Vagina (tissue), 2 donors: ENCODE measurements at regions not wholly inside any gene's neighbourhood (a gene's known extent, or its start where the extent isn't known, plus 50 kb on each side); places are given as distances from the start of the nearest gene placed in this dataset.

Experiments used
- POLR2A ChIP-seq, 2 donors: fragments of 450-650 bp; IDR thresholded peaks; one replicate each; pipeline ENCODE4 v1.6.1; 2017; ENCODE audit warnings: antibody characterized with exemption in 2 of 2, mild to moderate bottlenecking in 2 of 2, moderate library complexity in 2 of 2
- POLR2AphosphoS5 ChIP-seq, 2 donors: sonication (generic); formaldehyde crosslinking; IDR thresholded peaks; one replicate each; pipeline ENCODE4 v1.9.0; 2017; ENCODE audit warnings: antibody characterized with exemption in 2 of 2, mild to moderate bottlenecking in 2 of 2, low read depth in 1 of 2; ENCODE audit not compliant: insufficient read depth in 1 of 2
- TF ChIP-seq, protein P1 (sequence below), 3 experiments: fragments of 450-650 bp in 2 of 3; fragments of 200-600 bp in 1 of 3; sonication (generic) in 1 of 3; IDR thresholded peaks; one replicate each; pipeline ENCODE4 v1.5.1; 2017 to 2019; ENCODE audit warnings: antibody characterized with exemption in 3 of 3, mild to moderate bottlenecking in 2 of 3, moderate library complexity in 2 of 3

- TF ChIP-seq POLR2A (IDR thresholded peaks at IDR 0.05) (no peak), POLR2AphosphoS5 (IDR thresholded peaks at IDR 0.05; ENCODE audit: insufficient read depth in 1 of 2, low read depth in 1 of 2) (no peak)
- TF ChIP-seq, protein P1, sequence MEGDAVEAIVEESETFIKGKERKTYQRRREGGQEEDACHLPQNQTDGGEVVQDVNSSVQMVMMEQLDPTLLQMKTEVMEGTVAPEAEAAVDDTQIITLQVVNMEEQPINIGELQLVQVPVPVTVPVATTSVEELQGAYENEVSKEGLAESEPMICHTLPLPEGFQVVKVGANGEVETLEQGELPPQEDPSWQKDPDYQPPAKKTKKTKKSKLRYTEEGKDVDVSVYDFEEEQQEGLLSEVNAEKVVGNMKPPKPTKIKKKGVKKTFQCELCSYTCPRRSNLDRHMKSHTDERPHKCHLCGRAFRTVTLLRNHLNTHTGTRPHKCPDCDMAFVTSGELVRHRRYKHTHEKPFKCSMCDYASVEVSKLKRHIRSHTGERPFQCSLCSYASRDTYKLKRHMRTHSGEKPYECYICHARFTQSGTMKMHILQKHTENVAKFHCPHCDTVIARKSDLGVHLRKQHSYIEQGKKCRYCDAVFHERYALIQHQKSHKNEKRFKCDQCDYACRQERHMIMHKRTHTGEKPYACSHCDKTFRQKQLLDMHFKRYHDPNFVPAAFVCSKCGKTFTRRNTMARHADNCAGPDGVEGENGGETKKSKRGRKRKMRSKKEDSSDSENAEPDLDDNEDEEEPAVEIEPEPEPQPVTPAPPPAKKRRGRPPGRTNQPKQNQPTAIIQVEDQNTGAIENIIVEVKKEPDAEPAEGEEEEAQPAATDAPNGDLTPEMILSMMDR (IDR thresholded peaks at IDR 0.05): no peak
These were observed 92.3 kb upstream of the PARP8 start for GRCh38 chr5:50574121-50574520.
